ENCODE measurements at regions not wholly inside any gene's neighbourhood (a gene's known extent, or its start where the extent isn't known, plus 50 kb on each side); places are given as distances from the start of the nearest gene placed in this dataset.
"Not testable (repeated sequence)": the region's sequence is repeated elsewhere in the genome, so short reads cannot be mapped to it uniquely, and the experiment has no call there.

GRCh38 chr12:125861299-125862281 lies 796.4 kb downstream of the AACS start:
- no peaks in the 10 kb centered on the region for H3K4me1 ChIP-seq (replicated peaks)
- peak; percentile 5 for DNase-seq (ENCODE audit: low spot score)
- no peak for TF ChIP-seq POLR2AphosphoS5 (IDR thresholded peaks at IDR 0.05)
- TF ChIP-seq CTCF (IDR thresholded peaks at IDR 0.05), result no peak
- no peak for TF ChIP-seq POLR2A (IDR thresholded peaks at IDR 0.05)
- intact Hi-C loops (cut with DNase I), result no loop called here
- H3K27me3 ChIP-seq (replicated peaks; ENCODE audit: insufficient read depth), result no peaks in the 10 kb centered on the region
- H3K4me3 ChIP-seq, result peak overlapping the region in 1 of 2 donors; percentile 21
- 41% methylated on average over 68 of the region's 68 CpGs for WGBS
- H3K27ac ChIP-seq, result no peak overlapping the region
- no peaks in the 10 kb centered on the region for H3K36me3 ChIP-seq
- H3K9me3 ChIP-seq, result no peaks in the 10 kb centered on the region

GRCh38 chr12:125865236-125865635 lies 800.0 kb downstream of the AACS start:
- H3K27ac ChIP-seq; DNase-seq (ENCODE audit: low spot score); H3K4me3 ChIP-seq; H3K4me1 ChIP-seq (replicated peaks); H3K9me3 ChIP-seq; intact Hi-C loops (cut with DNase I); H3K27me3 ChIP-seq (replicated peaks; ENCODE audit: insufficient read depth); H3K36me3 ChIP-seq: not testable (repeated sequence)
- 86% methylated on average over 6 of the region's 6 CpGs for WGBS

- H3K27me3 ChIP-seq (replicated peaks; ENCODE audit: insufficient read depth), result no peaks in the 10 kb centered on the region
- no peak for DNase-seq (ENCODE audit: low spot score)
- H3K36me3 ChIP-seq, result no peaks in the 10 kb centered on the region
- no peaks in the 10 kb centered on the region for H3K4me1 ChIP-seq (replicated peaks)
- intact Hi-C loops (cut with DNase I), result no loop called here
- H3K4me3 ChIP-seq, result no peak overlapping the region
- no peaks in the 10 kb centered on the region for H3K9me3 ChIP-seq
- 92% methylated on average over 9 of the region's 9 CpGs for WGBS
- no peak for TF ChIP-seq CTCF (IDR thresholded peaks at IDR 0.05)
- no peak for TF ChIP-seq POLR2A (IDR thresholded peaks at IDR 0.05)
- no peak for TF ChIP-seq POLR2AphosphoS5 (IDR thresholded peaks at IDR 0.05)
- H3K27ac ChIP-seq, result no peak overlapping the region
Observed at GRCh38 chr12:125871811-125872594, 806.8 kb downstream of the AACS start.

- TF ChIP-seq POLR2AphosphoS5 (IDR thresholded peaks at IDR 0.05) (no peak), POLR2A (IDR thresholded peaks at IDR 0.05) (no peak), CTCF (IDR thresholded peaks at IDR 0.05) (no peak)
- Histone ChIP-seq H3K36me3 (no peaks in the 10 kb centered on the region), H3K9me3 (no peaks in the 10 kb centered on the region), H3K4me1 (replicated peaks) (no peaks in the 10 kb centered on the region), H3K27me3 (replicated peaks; ENCODE audit: insufficient read depth) (no peaks in the 10 kb centered on the region), H3K27ac (no peak overlapping the region), H3K4me3 (no peak overlapping the region)
- intact Hi-C loops (cut with DNase I), result no loop called here
- no peak for DNase-seq (ENCODE audit: low spot score)
- 71% methylated on average over 5 of the region's 5 CpGs for WGBS
Observed at GRCh38 chr12:125873016-125873415, 807.8 kb downstream of the AACS start.

GRCh38 chr12:125878483-125878882 lies 813.2 kb downstream of the AACS start:
- no peak for TF ChIP-seq POLR2A (IDR thresholded peaks at IDR 0.05)
- no peak for TF ChIP-seq POLR2AphosphoS5 (IDR thresholded peaks at IDR 0.05)
- no peak for TF ChIP-seq CTCF (IDR thresholded peaks at IDR 0.05)
- intact Hi-C loops (cut with DNase I), result no loop called here
- H3K27ac ChIP-seq, result no peak overlapping the region
- H3K36me3 ChIP-seq, result no peaks in the 10 kb centered on the region
- H3K4me1 ChIP-seq (replicated peaks), result no peaks in the 10 kb centered on the region
- H3K9me3 ChIP-seq, result no peaks in the 10 kb centered on the region
- no peaks in the 10 kb centered on the region for H3K27me3 ChIP-seq (replicated peaks; ENCODE audit: insufficient read depth)
- no peak overlapping the region for H3K4me3 ChIP-seq
- DNase-seq (ENCODE audit: low spot score), result no peak
- 42% methylated on average over 4 of the region's 4 CpGs for WGBS

Measured in prostate gland (tissue), 2 donors.